SK-N-SH treated with all-trans-retinoic acid at 6 μM for 48 hours (cell line): ENCODE measurements at regions not wholly inside any gene's neighbourhood (a gene's known extent, or its start where the extent isn't known, plus 50 kb on each side); places are given as distances from the start of the nearest gene placed in this dataset.

ENCODE experiments used
- ATAC-seq: fragments of 200-7000 bp; cut with Tn5 transposase; 3 replicates; pipeline ENCODE4 v1.9.1; 2020; ENCODE audit warnings: mild to moderate bottlenecking, moderate library complexity
- ARNTL ChIP-seq: fragments of 450-650 bp; formaldehyde crosslinking; IDR thresholded peaks from 2 replicates; pipeline ENCODE4 v1.5.0; 2020; ENCODE audit warnings: low read depth, mild to moderate bottlenecking, moderate library complexity, borderline replicate concordance
- BACH2 ChIP-seq: fragments of 250-450 bp; sonication (Bioruptor Pico); IDR thresholded peaks from 2 replicates; pipeline ENCODE4 v1.9.0; 2021; ENCODE audit warnings: mild to moderate bottlenecking, borderline replicate concordance
- CSDC2 ChIP-seq: fragments of 250-450 bp; sonication (Bioruptor Pico); IDR thresholded peaks from 2 replicates; pipeline ENCODE4 v1.5.0; 2020; ENCODE audit warnings: mild to moderate bottlenecking, moderate library complexity
- ESRRG ChIP-seq: fragments of 250-450 bp; sonication (Bioruptor Pico); IDR thresholded peaks from 2 replicates; pipeline ENCODE4 v1.6.1; 2021; ENCODE audit warnings: mild to moderate bottlenecking
- GLIS3 ChIP-seq: fragments of 250-450 bp; sonication (Bioruptor Pico); IDR thresholded peaks from 2 replicates; pipeline ENCODE4 v1.5.0; 2020; ENCODE audit warnings: mild to moderate bottlenecking, moderate library complexity
- ISL1 ChIP-seq: fragments of 250-450 bp; sonication (Bioruptor Pico); IDR thresholded peaks from 2 replicates; pipeline ENCODE4 v2.1.2; 2022; ENCODE audit warnings: mild to moderate bottlenecking, moderate library complexity
- OSR1 ChIP-seq: fragments of 250-450 bp; sonication (Bioruptor Pico); IDR thresholded peaks from 2 replicates; pipeline ENCODE4 v1.8.0; 2022; ENCODE audit warnings: moderate library complexity, mild to moderate bottlenecking, inconsistent platforms
- PPARA ChIP-seq: fragments of 250-450 bp; sonication (Bioruptor Pico); IDR thresholded peaks from 2 replicates; pipeline ENCODE4 v1.5.0; 2020; ENCODE audit warnings: mild to moderate bottlenecking, borderline replicate concordance
- RARB ChIP-seq: fragments of 250-450 bp; sonication (Bioruptor Pico); IDR thresholded peaks from 2 replicates; pipeline ENCODE4 v1.8.0; 2021; ENCODE audit warnings: mild to moderate bottlenecking, moderate library complexity
- TCF4 ChIP-seq: fragments of 250-450 bp; sonication (Bioruptor Pico); IDR thresholded peaks from 2 replicates; pipeline ENCODE4 v1.8.0; 2021; ENCODE audit warnings: mild to moderate bottlenecking, moderate library complexity, borderline replicate concordance
- TOX ChIP-seq: fragments of 250-450 bp; sonication (Bioruptor Pico); IDR thresholded peaks from 2 replicates; pipeline ENCODE4 v1.8.0; 2021; ENCODE audit warnings: mild to moderate bottlenecking, moderate library complexity, borderline replicate concordance
- ZC3H10 ChIP-seq: fragments of 250-450 bp; sonication (Bioruptor Pico); IDR thresholded peaks from 2 replicates; pipeline ENCODE4 v1.5.1; 2021; ENCODE audit warnings: mild to moderate bottlenecking, moderate library complexity
- ZFP30 ChIP-seq: fragments of 450-650 bp; formaldehyde crosslinking; IDR thresholded peaks from 2 replicates; pipeline ENCODE4 v1.5.0; 2022; ENCODE audit warnings: mild to moderate bottlenecking, moderate library complexity
- ZNF565 ChIP-seq: fragments of 450-650 bp; formaldehyde crosslinking; conservative IDR thresholded peaks from 2 replicates; pipeline ENCODE4 v1.5.0; 2020; ENCODE audit warnings: low read depth, mild to moderate bottlenecking, moderate library complexity
- ZNF70 ChIP-seq: fragments of 450-650 bp; formaldehyde crosslinking; IDR thresholded peaks from 2 replicates; pipeline ENCODE4 v1.5.0; 2020; ENCODE audit warnings: mild to moderate bottlenecking, moderate library complexity
- ZNF8 ChIP-seq: fragments of 450-650 bp; formaldehyde crosslinking; IDR thresholded peaks from 2 replicates; pipeline ENCODE4 v1.5.0; 2020; ENCODE audit warnings: mild to moderate bottlenecking, moderate library complexity
- TF ChIP-seq, protein P1 (sequence below): fragments of 250-450 bp; sonication (Bioruptor Pico); IDR thresholded peaks from 2 replicates; pipeline ENCODE4 v1.5.0; 2020; ENCODE audit warnings: mild to moderate bottlenecking, moderate library complexity
- TF ChIP-seq, protein P2 (sequence below): fragments of 250-450 bp; sonication (Bioruptor Pico); IDR thresholded peaks from 2 replicates; pipeline ENCODE4 v1.5.1; 2020; ENCODE audit warnings: low read depth, mild to moderate bottlenecking, moderate library complexity
- TF ChIP-seq, protein P3 (sequence below): fragments of 250-450 bp; sonication (Bioruptor Pico); IDR thresholded peaks from 2 replicates; pipeline ENCODE4 v1.8.0; 2021; ENCODE audit warnings: low read depth, mild to moderate bottlenecking, moderate library complexity, borderline replicate concordance
- TF ChIP-seq, protein P4 (sequence below): fragments of 250-450 bp; sonication (Bioruptor Pico); IDR thresholded peaks from 2 replicates; pipeline ENCODE4 v1.8.0; 2020; ENCODE audit warnings: mild to moderate bottlenecking, moderate library complexity, borderline replicate concordance

- TF ChIP-seq, protein P1, sequence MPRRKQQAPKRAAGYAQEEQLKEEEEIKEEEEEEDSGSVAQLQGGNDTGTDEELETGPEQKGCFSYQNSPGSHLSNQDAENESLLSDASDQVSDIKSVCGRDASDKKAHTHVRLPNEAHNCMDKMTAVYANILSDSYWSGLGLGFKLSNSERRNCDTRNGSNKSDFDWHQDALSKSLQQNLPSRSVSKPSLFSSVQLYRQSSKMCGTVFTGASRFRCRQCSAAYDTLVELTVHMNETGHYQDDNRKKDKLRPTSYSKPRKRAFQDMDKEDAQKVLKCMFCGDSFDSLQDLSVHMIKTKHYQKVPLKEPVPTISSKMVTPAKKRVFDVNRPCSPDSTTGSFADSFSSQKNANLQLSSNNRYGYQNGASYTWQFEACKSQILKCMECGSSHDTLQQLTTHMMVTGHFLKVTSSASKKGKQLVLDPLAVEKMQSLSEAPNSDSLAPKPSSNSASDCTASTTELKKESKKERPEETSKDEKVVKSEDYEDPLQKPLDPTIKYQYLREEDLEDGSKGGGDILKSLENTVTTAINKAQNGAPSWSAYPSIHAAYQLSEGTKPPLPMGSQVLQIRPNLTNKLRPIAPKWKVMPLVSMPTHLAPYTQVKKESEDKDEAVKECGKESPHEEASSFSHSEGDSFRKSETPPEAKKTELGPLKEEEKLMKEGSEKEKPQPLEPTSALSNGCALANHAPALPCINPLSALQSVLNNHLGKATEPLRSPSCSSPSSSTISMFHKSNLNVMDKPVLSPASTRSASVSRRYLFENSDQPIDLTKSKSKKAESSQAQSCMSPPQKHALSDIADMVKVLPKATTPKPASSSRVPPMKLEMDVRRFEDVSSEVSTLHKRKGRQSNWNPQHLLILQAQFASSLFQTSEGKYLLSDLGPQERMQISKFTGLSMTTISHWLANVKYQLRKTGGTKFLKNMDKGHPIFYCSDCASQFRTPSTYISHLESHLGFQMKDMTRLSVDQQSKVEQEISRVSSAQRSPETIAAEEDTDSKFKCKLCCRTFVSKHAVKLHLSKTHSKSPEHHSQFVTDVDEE (CRISPR knock-in tag), result no peak
- TF ChIP-seq ESRRG (CRISPR knock-in tag) (no peak), ZNF8 (CRISPR knock-in tag) (no peak), ISL1 (CRISPR knock-in tag) (no peak)
Observed at GRCh38 chr1:214740471-214740870, 137.5 kb downstream of the CENPF start (continued).

DNA sequence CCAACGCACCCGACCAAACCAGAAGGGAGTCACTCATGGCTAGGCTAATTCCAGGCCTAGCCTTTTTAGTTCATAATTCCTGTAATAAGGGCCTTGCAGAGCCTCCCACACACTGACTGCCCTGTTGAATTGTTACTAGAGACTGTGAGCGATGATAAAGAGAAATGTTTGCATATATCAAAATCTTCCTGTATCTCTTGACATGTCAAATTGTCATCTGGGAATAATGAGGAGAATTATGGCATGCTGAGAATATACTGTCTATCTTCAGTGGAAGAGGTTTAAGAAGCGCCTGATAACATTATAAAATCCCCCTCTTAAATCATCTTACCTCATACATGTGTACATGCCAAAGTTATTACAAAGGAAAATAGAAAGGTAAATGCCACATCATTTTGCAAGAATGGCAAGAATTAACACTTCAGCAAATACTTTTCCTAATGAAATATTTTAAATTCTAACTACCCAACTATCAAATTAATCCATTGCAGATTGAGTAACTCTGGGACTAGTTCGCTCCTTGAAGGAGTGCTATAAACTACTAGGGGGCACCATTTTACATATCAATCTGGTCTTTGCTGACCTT, 144.1 kb downstream of the CENPF start:
- no peak for ATAC-seq
- TF ChIP-seq ZNF70, result no peak
- TF ChIP-seq TCF4 (CRISPR knock-in tag), result no peak
- no peak for TF ChIP-seq TOX (CRISPR knock-in tag)
- TF ChIP-seq PPARA (CRISPR knock-in tag), result no peak
- TF ChIP-seq BACH2 (CRISPR knock-in tag), result no peak
- TF ChIP-seq ARNTL (CRISPR knock-in tag), result no peak
- TF ChIP-seq, protein P1 (CRISPR knock-in tag), result no peak
- TF ChIP-seq, protein P2, sequence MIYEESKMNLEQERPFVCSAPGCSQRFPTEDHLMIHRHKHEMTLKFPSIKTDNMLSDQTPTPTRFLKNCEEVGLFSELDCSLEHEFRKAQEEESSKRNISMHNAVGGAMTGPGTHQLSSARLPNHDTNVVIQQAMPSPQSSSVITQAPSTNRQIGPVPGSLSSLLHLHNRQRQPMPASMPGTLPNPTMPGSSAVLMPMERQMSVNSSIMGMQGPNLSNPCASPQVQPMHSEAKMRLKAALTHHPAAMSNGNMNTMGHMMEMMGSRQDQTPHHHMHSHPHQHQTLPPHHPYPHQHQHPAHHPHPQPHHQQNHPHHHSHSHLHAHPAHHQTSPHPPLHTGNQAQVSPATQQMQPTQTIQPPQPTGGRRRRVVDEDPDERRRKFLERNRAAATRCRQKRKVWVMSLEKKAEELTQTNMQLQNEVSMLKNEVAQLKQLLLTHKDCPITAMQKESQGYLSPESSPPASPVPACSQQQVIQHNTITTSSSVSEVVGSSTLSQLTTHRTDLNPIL (CRISPR knock-in tag), result no peak
- TF ChIP-seq ZNF8 (CRISPR knock-in tag), result no peak
- TF ChIP-seq, protein P3, sequence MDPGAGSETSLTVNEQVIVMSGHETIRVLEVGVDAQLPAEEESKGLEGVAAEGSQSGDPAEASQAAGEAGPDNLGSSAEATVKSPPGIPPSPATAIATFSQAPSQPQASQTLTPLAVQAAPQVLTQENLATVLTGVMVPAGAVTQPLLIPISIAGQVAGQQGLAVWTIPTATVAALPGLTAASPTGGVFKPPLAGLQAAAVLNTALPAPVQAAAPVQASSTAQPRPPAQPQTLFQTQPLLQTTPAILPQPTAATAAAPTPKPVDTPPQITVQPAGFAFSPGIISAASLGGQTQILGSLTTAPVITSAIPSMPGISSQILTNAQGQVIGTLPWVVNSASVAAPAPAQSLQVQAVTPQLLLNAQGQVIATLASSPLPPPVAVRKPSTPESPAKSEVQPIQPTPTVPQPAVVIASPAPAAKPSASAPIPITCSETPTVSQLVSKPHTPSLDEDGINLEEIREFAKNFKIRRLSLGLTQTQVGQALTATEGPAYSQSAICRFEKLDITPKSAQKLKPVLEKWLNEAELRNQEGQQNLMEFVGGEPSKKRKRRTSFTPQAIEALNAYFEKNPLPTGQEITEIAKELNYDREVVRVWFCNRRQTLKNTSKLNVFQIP, result no peak
- TF ChIP-seq ZFP30, result no peak
- no peak for TF ChIP-seq RARB (CRISPR knock-in tag)
- TF ChIP-seq, all 23 proteins: peak for 0

- ATAC-seq, result no peak
- TF ChIP-seq, protein P4, sequence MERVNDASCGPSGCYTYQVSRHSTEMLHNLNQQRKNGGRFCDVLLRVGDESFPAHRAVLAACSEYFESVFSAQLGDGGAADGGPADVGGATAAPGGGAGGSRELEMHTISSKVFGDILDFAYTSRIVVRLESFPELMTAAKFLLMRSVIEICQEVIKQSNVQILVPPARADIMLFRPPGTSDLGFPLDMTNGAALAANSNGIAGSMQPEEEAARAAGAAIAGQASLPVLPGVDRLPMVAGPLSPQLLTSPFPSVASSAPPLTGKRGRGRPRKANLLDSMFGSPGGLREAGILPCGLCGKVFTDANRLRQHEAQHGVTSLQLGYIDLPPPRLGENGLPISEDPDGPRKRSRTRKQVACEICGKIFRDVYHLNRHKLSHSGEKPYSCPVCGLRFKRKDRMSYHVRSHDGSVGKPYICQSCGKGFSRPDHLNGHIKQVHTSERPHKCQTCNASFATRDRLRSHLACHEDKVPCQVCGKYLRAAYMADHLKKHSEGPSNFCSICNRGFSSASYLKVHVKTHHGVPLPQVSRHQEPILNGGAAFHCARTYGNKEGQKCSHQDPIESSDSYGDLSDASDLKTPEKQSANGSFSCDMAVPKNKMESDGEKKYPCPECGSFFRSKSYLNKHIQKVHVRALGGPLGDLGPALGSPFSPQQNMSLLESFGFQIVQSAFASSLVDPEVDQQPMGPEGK (CRISPR knock-in tag), result no peak
- TF ChIP-seq ZNF70 (no peak), ARNTL (CRISPR knock-in tag) (no peak), ZNF565 (CRISPR knock-in tag) (no peak), GLIS3 (CRISPR knock-in tag) (no peak), BACH2 (CRISPR knock-in tag) (no peak), ZC3H10 (CRISPR knock-in tag) (no peak), ISL1 (CRISPR knock-in tag) (no peak), ESRRG (CRISPR knock-in tag) (no peak), ZNF8 (CRISPR knock-in tag) (no peak), OSR1 (CRISPR knock-in tag) (no peak), PPARA (CRISPR knock-in tag) (no peak), ZFP30 (no peak), CSDC2 (no peak)
- TF ChIP-seq, protein P1 (CRISPR knock-in tag), result no peak
- TF ChIP-seq, protein P2 (CRISPR knock-in tag), result no peak
Observed at GRCh38 chr1:214753236-214753852, 150.3 kb downstream of the CENPF start.
